ENCODE measurements at regions not wholly inside any gene's neighbourhood (a gene's known extent, or its start where the extent isn't known, plus 50 kb on each side); places are given as distances from the start of the nearest gene placed in this dataset.

- no peak for TF ChIP-seq CTCF (IDR thresholded peaks at IDR 0.05; ENCODE audit: insufficient read depth, low read length, poor library complexity, severe bottlenecking)
- no peak for TF ChIP-seq EZH2phosphoT487 (conservative IDR thresholded peaks at IDR 0.05; ENCODE audit: low read length)
These were observed 340.5 kb upstream of the OBI1 start for GRCh38 chr13:78999494-78999893.
